Stimulated activated CD4-positive, alpha-beta T cell treated with anti-CD3 and anti-CD28 coated beads, TNF-alpha, amount 100 ng/mL, for 1 hour (primary cell): ENCODE measurements at regions not wholly inside any gene's neighbourhood (a gene's known extent, or its start where the extent isn't known, plus 50 kb on each side); places are given as distances from the start of the nearest gene placed in this dataset.
"Not testable (repeated sequence)": the region's sequence is repeated elsewhere in the genome, so short reads cannot be mapped to it uniquely, and the experiment has no call there.

ENCODE experiments used
- DNase-seq, 3 donors: peaks; one replicate each; pipeline ENCODE4 v3.0.0-alpha.2; 2020; ENCODE audit warnings: low read depth in 3 of 3, low spot score in 1 of 3

GRCh38 chr2:16738361-16739225, 73.0 kb upstream of the CYRIA start:
- DNase-seq, result no peak

GRCh38 chr2:16737812-16738211, 72.2 kb upstream of the CYRIA start:
- DNase-seq, result no peak

- DNase-seq, result no peak
These were observed 71.0 kb upstream of the CYRIA start for GRCh38 chr2:16736633-16737032.

- no peak for DNase-seq
These were observed 63.7 kb upstream of the CYRIA start for GRCh38 chr2:16729335-16729734.

GRCh38 chr2:16728351-16729136, 62.9 kb upstream of the CYRIA start:
- DNase-seq, result no peak

- DNase-seq, result not testable (repeated sequence)
These were observed 62.2 kb upstream of the CYRIA start for GRCh38 chr2:16727849-16728248.

- no peak for DNase-seq
These were observed 61.6 kb upstream of the CYRIA start for GRCh38 chr2:16727256-16727655.

- no peak for DNase-seq
These were observed 60.9 kb upstream of the CYRIA start for GRCh38 chr2:16726577-16726976.

- DNase-seq, result no peak
These were observed 60.5 kb upstream of the CYRIA start for GRCh38 chr2:16726147-16726546.

GRCh38 chr2:16725549-16725948, 59.9 kb upstream of the CYRIA start:
- no peak for DNase-seq

- no peak for DNase-seq
These were observed 57.0 kb upstream of the CYRIA start for GRCh38 chr2:16722677-16723076.

- DNase-seq, result no peak
These were observed 56.5 kb upstream of the CYRIA start for GRCh38 chr2:16722126-16722525.

- not testable (repeated sequence) for DNase-seq
These were observed 55.9 kb upstream of the CYRIA start for GRCh38 chr2:16721529-16721928.

GRCh38 chr2:16720737-16721136, 55.1 kb upstream of the CYRIA start:
- not testable (repeated sequence) for DNase-seq

GRCh38 chr2:16719485-16719808, 53.8 kb upstream of the CYRIA start:
- no peak for DNase-seq

- DNase-seq, result no peak
These were observed 53.2 kb upstream of the CYRIA start for GRCh38 chr2:16718576-16719484.

- no peak for DNase-seq
These were observed 51.8 kb upstream of the CYRIA start for GRCh38 chr2:16717477-16717876.

GRCh38 chr2:16716944-16717343, 51.3 kb upstream of the CYRIA start:
- no peak for DNase-seq

- no peak for DNase-seq
These were observed 50.4 kb upstream of the CYRIA start for GRCh38 chr2:16716024-16716423.
